ENCODE measurements at regions not wholly inside any gene's neighbourhood (a gene's known extent, or its start where the extent isn't known, plus 50 kb on each side); places are given as distances from the start of the nearest gene placed in this dataset.

DNA sequence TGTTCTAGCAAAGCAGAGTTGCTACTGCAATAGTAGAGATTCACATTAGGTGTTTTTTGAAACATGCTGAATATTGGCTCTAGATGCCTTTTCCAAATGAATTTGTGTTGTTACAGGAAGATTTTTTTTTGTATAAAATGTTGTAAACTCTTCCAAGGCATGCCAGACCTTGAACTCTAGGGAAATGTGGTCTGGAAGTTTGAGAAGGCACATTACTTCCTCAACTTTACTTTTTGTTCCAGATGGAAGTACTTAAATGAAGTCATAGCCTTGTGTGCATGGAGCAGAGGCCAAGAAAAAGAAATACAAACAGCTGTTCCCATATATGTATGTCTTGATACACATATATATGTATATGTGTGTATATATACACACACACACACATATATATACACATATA lies 585.7 kb upstream of the MARCKS start:
- DNase-seq: no peak

DNA sequence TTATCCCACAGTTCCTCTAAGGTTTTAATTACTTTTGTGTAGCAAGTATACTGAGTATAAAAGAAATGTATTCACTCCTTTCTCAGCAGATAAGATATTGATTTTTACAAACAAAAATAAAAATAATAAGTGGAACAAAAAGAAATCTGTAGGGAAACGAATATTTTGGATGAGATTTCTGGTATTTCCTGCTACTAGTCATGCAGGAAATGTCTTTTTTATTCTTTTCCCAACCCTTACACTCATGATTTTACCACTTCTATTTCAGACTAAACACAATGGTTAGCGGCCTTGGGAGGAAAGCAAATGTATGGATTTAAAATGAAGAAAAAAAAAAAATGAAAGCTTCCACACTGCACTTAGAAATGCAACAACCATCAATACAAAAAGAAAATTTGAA lies 580.5 kb upstream of the MARCKS start:
- no peak for DNase-seq

DNA sequence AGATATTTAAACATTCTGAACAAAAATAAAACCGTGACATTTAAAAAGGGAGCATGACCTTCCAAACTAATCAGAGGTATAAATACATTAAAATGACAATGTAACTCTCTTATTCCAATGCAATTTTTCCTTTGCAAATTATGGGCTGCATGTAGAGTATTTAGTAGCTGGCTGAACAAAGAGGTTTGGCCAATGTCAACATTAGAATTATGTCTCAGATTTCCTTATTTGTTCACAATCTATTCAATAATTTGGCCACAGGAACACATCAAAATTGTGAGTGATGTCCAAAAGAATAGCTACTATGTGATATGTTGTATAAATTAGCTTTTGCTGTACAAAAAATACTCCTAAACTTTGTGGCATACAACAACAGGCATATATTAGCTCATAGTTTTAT lies 580.0 kb upstream of the MARCKS start:
- DNase-seq: no peak

DNA sequence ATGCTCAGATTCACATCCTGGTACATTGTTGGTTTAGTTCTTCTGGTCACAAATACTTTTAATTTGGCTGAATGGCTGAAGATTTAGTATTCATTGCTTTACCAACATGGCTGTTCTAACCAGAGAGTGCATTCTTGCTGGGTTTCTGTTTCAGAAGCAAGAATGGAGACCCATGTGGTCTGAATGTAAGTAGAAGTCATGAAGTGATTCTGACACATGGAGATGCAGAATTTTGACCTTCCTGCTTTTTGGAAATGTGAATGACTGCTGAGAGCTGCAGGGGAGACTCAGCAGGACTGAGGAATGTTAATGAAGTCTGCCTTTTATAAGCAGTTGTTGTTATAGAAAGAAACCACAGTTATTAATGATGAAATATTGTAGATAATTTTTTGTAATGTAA lies 576.1 kb upstream of the MARCKS start:
- no peak for DNase-seq

DNA sequence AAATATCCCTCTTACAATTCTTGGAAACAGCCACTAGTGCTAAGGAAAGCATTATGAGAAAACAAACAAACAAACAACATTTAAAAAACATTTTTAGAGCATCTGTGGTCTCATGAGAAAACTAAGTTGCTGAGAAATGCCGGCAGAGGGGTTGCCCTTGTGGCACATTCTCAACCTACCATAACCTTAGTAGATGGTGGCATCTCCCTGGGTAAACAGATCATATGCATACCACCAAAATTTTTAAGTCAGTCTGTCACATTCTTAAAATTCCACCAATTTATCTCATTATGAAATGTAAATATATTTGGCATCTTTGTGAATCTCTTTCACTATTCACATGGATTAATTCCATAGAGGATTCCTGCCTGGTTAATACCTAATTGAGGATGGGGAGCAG lies 575.7 kb upstream of the MARCKS start:
- no peak for DNase-seq

- no peak for DNase-seq
Measured at GRCh38 chr6:113287396-113287795, 569.7 kb upstream of the MARCKS start.

DNA sequence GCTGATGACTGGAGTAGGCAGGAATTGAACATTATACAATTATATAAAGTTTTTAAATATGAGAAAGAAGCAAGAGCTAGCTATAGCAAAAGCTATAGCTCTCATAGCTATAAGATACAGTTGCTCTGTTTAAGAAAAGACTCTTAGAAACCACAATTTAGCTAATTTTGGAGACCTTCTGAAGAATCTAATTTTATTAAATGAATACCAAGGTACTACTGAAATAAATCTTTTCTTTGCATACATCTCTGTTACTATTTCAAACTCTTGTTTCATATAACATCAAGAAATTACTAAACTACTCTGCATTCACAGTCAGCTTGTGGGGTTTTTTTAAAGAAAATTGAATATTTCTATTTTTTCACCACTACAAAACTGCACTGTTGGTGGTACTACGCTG lies 568.7 kb upstream of the MARCKS start:
- no peak for DNase-seq

DNA sequence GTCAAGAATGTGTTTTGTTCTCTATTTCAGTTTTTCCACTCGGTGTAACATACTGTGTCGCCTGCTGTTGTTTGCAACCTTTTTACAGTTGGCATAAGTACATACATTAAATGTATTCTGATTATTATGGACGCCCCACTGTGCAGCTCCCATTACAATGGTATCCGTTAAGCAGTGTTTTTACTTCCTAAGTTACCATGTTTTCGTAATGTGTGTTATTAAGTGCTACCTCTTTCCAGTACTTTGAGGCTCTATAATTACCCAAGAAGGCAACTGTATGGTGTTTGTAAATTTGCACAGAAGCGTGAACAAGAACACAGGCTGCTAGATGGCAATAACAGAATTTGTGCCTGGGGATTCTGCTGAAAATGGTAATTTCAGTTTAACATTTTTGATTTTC lies 568.0 kb upstream of the MARCKS start:
- no peak for DNase-seq

- no peak for DNase-seq
Measured at GRCh38 chr6:113290684-113291083, 566.5 kb upstream of the MARCKS start.

- no peak for DNase-seq
Measured at GRCh38 chr6:113291751-113292445, 565.2 kb upstream of the MARCKS start.

DNA sequence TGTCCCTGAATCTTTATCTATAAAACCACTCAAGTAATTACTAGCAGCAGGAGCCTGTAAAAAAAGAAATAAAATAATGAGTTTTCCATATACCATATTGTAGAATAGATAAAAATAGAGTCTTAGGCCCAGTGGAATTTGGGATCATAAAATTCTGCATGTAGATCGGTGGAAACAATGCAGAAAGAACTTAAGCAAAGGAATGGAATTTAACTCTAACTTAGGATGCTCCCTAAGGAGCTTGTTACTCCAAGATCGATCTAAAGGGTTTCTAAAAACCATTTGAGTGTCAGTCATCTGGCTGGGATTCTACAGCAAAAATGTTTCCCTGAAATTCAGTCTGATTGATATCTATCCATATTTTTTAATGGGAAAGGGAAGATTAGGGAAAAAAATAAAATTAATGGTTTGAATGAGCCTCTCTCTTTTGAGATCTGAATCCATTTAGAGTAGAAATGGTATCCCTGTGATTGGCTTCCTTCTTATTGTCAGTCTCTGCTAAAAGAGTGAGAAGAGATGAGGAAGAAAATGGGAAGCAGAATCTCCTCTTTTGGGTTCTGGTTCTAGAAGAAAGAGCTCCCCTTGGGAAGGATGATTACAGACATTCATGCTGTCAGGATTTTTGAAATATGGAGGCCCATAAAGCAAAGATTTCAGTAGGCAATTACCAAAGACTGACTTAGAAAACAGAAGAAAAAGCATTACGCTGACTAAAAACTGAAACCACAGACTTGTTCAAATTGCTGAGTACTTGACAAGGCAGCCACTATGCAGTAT lies 564.3 kb upstream of the MARCKS start:
- no peak for DNase-seq

GRCh38 chr6:113293423-113293740 lies 563.8 kb upstream of the MARCKS start:
- no peak for DNase-seq

DNA sequence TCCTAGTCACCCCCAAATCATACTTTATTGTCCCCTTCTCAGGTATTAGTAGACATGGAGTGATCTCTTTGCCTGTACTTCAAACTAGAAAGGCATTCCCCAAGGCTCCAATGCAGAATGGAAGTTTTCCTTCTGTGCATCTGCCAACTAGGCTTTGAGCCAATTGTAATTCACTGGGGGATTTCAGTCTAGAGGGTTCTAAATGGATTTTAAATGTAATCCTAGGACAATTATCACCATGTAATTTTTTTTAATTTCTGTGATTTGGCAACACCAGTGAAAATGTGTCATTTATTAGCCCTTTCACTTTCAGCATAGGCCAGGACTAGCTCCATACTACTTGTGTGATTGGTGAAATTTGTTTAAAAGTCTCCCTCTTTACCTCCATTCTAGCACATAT lies 557.6 kb upstream of the MARCKS start:
- DNase-seq: peak; percentile 29

- DNase-seq: no peak
Measured at GRCh38 chr6:113301651-113302050, 555.5 kb upstream of the MARCKS start.

- no peak for DNase-seq
Measured at GRCh38 chr6:113304116-113304515, 553.0 kb upstream of the MARCKS start.

DNA sequence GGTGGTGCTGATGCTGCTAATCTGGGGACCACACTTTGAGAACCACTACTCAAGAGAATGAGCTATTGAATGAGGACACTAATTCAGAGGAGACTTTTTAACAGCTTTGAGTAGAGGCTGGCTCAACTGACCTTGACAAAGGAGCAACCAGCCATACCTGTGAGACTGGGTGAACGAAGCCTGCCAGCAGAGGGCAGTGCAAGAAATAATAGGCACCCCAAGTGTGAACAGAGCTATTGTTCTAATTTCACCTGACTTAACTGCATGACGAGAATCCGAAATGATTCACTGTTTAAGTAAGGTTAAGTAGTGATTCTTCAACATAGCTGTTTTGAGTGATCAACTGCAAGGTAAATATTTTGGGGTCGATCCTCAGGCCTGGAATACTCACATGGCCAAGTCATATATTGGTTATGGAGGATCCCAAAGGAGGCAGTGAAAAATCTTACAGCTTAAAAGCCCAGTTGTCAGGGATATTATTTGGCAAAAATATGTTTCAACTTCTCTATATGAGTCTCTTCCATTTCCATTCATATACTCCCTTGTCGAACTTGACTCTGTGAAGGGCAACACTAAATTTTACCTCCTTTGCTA lies 550.5 kb upstream of the MARCKS start:
- no peak for DNase-seq

- no peak for DNase-seq
Measured at GRCh38 chr6:113308266-113308665, 548.9 kb upstream of the MARCKS start.

DNA sequence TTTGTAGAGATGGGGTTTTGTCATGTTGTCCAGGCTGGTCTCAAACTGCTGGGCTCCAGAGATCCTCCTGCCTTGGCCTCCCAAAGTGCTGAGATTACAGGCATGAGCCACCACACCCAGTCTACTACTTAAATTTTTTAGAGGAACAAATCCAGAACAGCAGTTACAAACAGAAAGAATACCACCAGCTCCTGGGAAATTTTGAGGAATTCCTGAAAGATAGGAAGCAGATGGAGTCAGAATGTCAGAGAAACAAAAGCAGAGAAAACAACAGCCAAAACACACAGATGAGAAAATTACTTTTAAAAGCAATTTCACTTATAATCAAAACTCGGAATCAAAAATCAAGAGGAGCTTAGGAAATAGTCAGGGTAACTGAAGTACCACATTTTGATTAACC lies 543.3 kb upstream of the MARCKS start:
- DNase-seq: no peak

- DNase-seq: no peak
Measured at GRCh38 chr6:113315165-113315564, 542.0 kb upstream of the MARCKS start.

DNA sequence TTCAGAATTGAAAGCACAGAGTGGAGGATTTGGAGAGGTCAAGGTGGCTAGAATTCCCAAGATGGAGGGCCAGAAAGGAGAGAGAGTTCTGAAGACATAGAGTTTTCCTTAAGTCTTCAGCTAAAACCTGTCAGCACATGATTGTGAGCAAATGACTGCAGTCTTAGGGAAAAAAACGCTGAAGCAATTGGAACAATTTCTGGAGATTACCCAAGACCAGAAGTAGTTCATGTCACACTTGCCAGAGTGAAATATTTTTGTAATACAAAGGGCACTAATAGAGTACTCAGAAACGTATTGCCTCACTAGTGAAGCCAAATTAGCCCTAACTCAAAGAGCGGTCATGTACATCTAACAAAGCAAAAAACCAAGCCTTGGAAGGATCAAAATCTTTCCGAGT lies 541.3 kb upstream of the MARCKS start:
- DNase-seq: no peak

GRCh38 chr6:113317442-113317841 lies 539.7 kb upstream of the MARCKS start:
- peak; percentile 15 for DNase-seq

DNA sequence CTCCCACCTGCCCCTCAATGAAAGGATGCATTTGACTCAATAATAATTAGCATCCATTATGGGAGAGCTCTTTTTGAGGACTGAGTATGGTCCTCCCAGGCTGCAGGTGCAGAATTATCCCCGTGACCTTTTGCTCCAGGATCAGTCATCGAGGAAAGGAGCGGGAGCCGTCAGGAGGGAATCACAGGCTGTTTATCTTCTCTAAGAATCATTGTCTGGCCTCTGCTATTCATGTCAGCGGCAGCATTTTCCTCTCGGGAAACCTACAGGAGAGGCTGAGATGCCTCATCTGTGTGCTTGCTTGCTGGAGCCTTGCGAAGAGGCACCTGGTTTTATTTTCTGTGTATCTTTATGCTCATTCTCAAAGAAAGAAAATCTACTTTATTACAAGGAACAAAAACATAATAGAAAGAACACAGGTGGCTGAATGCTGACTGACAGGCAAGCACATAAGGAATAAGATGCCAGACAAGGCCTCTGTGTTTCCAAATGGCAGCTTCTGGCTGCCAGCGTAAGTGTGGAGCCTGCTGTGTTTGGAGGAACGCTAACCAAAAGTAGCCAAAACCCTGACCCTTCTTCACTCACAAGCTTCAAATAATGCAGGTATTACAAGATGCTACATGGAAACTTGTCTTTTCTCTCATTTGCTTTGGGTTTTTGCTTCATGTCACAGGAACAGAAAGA lies 539.1 kb upstream of the MARCKS start:
- DNase-seq: no peak

GRCh38 chr6:113318575-113318917 lies 538.6 kb upstream of the MARCKS start:
- peak; percentile 8 for DNase-seq

- DNase-seq: no peak
Measured at GRCh38 chr6:113320653-113321052, 536.5 kb upstream of the MARCKS start.
